ENCODE measurements at regions not wholly inside any gene's neighbourhood (a gene's known extent, or its start where the extent isn't known, plus 50 kb on each side); places are given as distances from the start of the nearest gene placed in this dataset.

GRCh38 chr10:44201011-44201410, 183.9 kb downstream of the CXCL12 start:
- no CpG with 5 or more reads among the region's 6 CpGs for WGBS, 2 donors (ENCODE audit: extremely low coverage in 2 of 2, insufficient read length in 2 of 2, insufficient replicate concordance in 1 of 2)
- H3K18ac ChIP-seq (ENCODE audit: low read length) = no peak overlapping the region
- no peaks in the 10 kb centered on the region for H3K27me3 ChIP-seq (ENCODE audit: control insufficient read depth in 3 of 3, insufficient read depth in 3 of 3, low read depth in 1 of 3, low read length in 3 of 3)
- peaks cover 0 to 2% of the 10 kb centered on the region in 2 donors for H3K9me3 ChIP-seq (replicated peaks in 1 of 2; ENCODE audit: control insufficient read depth in 2 of 2, insufficient read depth in 1 of 2, low read depth in 1 of 2, low read length in 2 of 2)
- H3K23ac ChIP-seq (ENCODE audit: low read depth, low read length, poor library complexity) = no peak overlapping the region
- no peak overlapping the region for H3K9ac ChIP-seq (ENCODE audit: low read depth, low read length, poor library complexity)
- H4K8ac ChIP-seq (ENCODE audit: low read depth, low read length) = no peak overlapping the region
- H2AFZ ChIP-seq (ENCODE audit: low read length) = no peak overlapping the region
- H3K4me1 ChIP-seq (ENCODE audit: control insufficient read depth in 2 of 2, insufficient read depth in 1 of 2, low read depth in 1 of 2, low read length in 2 of 2) = peaks cover 0 to 4% of the 10 kb centered on the region in 2 donors
- no peak overlapping the region for H2AK5ac ChIP-seq (ENCODE audit: low read depth, low read length)
- no peak overlapping the region for H2BK5ac ChIP-seq (ENCODE audit: low read length)
- no peak overlapping the region for H3K4ac ChIP-seq (ENCODE audit: low read length)
- H3K79me1 ChIP-seq (ENCODE audit: low read depth, low read length) = no peaks in the 10 kb centered on the region
- H3K4me2 ChIP-seq (ENCODE audit: insufficient read depth, low read length, poor library complexity, severe bottlenecking) = no peak overlapping the region
- H3K27ac ChIP-seq (replicated peaks; ENCODE audit: low read length) = no peak overlapping the region
- no peak overlapping the region for H3K14ac ChIP-seq (ENCODE audit: low read length)
- DNase-seq (ENCODE audit: low spot score) = no peak
- no peak overlapping the region for H4K91ac ChIP-seq (ENCODE audit: low read depth, low read length, poor library complexity)
- no peaks in the 10 kb centered on the region for H3K36me3 ChIP-seq (replicated peaks in 1 of 2; ENCODE audit: control insufficient read depth in 2 of 2, insufficient read depth in 2 of 2, low read length in 2 of 2)
- no peak overlapping the region for H3K4me3 ChIP-seq (ENCODE audit: low read length in 2 of 2)
- no peak overlapping the region for H2BK12ac ChIP-seq (ENCODE audit: low read length)
- no peak overlapping the region for H2BK120ac ChIP-seq (ENCODE audit: low read depth, low read length)
- H2BK15ac ChIP-seq (ENCODE audit: low read length) = no peak overlapping the region

DNA sequence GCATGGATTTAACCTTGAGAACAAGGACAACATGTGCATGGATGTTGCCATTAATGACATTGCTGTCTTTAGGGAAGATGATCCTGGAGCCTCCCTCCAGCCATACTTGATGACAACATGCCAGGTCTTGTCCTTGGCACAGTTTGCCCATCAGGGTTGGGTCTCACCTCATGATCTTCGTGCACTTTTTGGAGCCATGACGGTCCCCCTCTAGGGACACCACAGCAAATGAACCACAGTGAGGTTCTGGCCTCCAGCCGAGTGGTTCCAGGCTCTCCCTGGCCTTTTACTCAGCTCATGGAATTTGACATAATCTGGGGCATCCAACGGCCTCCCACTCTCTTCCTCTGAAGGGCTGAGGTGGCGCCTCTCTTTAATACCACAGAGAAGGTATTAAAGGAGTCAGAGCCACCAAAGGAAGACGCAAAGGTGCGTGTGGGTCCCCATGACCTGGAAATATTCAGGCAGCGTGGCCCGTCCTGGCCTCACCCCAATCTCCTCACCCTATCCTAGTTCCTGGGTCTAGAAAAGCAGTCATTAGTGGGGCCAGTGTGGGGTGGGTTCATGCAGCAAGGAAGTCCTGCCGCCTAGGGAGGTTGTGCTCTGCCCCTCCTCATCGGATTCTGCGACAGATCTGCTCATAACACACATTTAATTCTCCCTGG, 184.8 kb downstream of the CXCL12 start:
- H4K8ac ChIP-seq (ENCODE audit: low read depth, low read length) = no peak overlapping the region
- H3K9me3 ChIP-seq (replicated peaks in 1 of 2; ENCODE audit: control insufficient read depth in 2 of 2, insufficient read depth in 1 of 2, low read depth in 1 of 2, low read length in 2 of 2) = peaks cover 0 to 2% of the 10 kb centered on the region in 2 donors
- H2BK15ac ChIP-seq (ENCODE audit: low read length) = no peak overlapping the region
- no peak overlapping the region for H3K4ac ChIP-seq (ENCODE audit: low read length)
- H2BK12ac ChIP-seq (ENCODE audit: low read length) = no peak overlapping the region
- H3K18ac ChIP-seq (ENCODE audit: low read length) = no peak overlapping the region
- no peak for DNase-seq (ENCODE audit: low spot score)
- H3K4me1 ChIP-seq (ENCODE audit: control insufficient read depth in 2 of 2, insufficient read depth in 1 of 2, low read depth in 1 of 2, low read length in 2 of 2) = peaks cover 0 to 2% of the 10 kb centered on the region in 2 donors
- no peak overlapping the region for H3K27ac ChIP-seq (replicated peaks; ENCODE audit: low read length)
- H3K79me1 ChIP-seq (ENCODE audit: low read depth, low read length) = no peaks in the 10 kb centered on the region
- H3K23ac ChIP-seq (ENCODE audit: low read depth, low read length, poor library complexity) = no peak overlapping the region
- H2BK120ac ChIP-seq (ENCODE audit: low read depth, low read length) = no peak overlapping the region
- no peaks in the 10 kb centered on the region for H3K36me3 ChIP-seq (replicated peaks in 1 of 2; ENCODE audit: control insufficient read depth in 2 of 2, insufficient read depth in 2 of 2, low read length in 2 of 2)
- no peaks in the 10 kb centered on the region for H3K27me3 ChIP-seq (ENCODE audit: control insufficient read depth in 3 of 3, insufficient read depth in 3 of 3, low read depth in 1 of 3, low read length in 3 of 3)
- no peak overlapping the region for H3K14ac ChIP-seq (ENCODE audit: low read length)
- no peak overlapping the region for H4K91ac ChIP-seq (ENCODE audit: low read depth, low read length, poor library complexity)
- WGBS, 2 donors (ENCODE audit: extremely low coverage in 2 of 2, insufficient read length in 2 of 2, insufficient replicate concordance in 1 of 2) = no CpG with 5 or more reads among the region's 12 CpGs
- no peak overlapping the region for H2BK5ac ChIP-seq (ENCODE audit: low read length)
- H2AK5ac ChIP-seq (ENCODE audit: low read depth, low read length) = no peak overlapping the region
- H3K9ac ChIP-seq (ENCODE audit: low read depth, low read length, poor library complexity) = no peak overlapping the region
- no peak overlapping the region for H2AFZ ChIP-seq (ENCODE audit: low read length)
- H3K4me3 ChIP-seq (ENCODE audit: low read length in 2 of 2) = no peak overlapping the region
- no peak overlapping the region for H3K4me2 ChIP-seq (ENCODE audit: insufficient read depth, low read length, poor library complexity, severe bottlenecking)

GRCh38 chr10:44199267-44199666, 185.6 kb downstream of the CXCL12 start:
- no peak overlapping the region for H3K18ac ChIP-seq (ENCODE audit: low read length)
- no CpG with 5 or more reads among the region's 3 CpGs for WGBS, 2 donors (ENCODE audit: extremely low coverage in 2 of 2, insufficient read length in 2 of 2, insufficient replicate concordance in 1 of 2)
- no peaks in the 10 kb centered on the region for H3K79me1 ChIP-seq (ENCODE audit: low read depth, low read length)
- H3K9ac ChIP-seq (ENCODE audit: low read depth, low read length, poor library complexity) = no peak overlapping the region
- H2BK12ac ChIP-seq (ENCODE audit: low read length) = no peak overlapping the region
- no peaks in the 10 kb centered on the region for H3K36me3 ChIP-seq (replicated peaks in 1 of 2; ENCODE audit: control insufficient read depth in 2 of 2, insufficient read depth in 2 of 2, low read length in 2 of 2)
- H2BK120ac ChIP-seq (ENCODE audit: low read depth, low read length) = no peak overlapping the region
- H3K4me2 ChIP-seq (ENCODE audit: insufficient read depth, low read length, poor library complexity, severe bottlenecking) = no peak overlapping the region
- H3K23ac ChIP-seq (ENCODE audit: low read depth, low read length, poor library complexity) = no peak overlapping the region
- no peak overlapping the region for H3K27ac ChIP-seq (replicated peaks; ENCODE audit: low read length)
- H2AK5ac ChIP-seq (ENCODE audit: low read depth, low read length) = no peak overlapping the region
- no peak overlapping the region for H2AFZ ChIP-seq (ENCODE audit: low read length)
- H2BK5ac ChIP-seq (ENCODE audit: low read length) = no peak overlapping the region
- H3K4me1 ChIP-seq (ENCODE audit: control insufficient read depth in 2 of 2, insufficient read depth in 1 of 2, low read depth in 1 of 2, low read length in 2 of 2) = peaks cover 0 to 1% of the 10 kb centered on the region in 2 donors
- H3K9me3 ChIP-seq (replicated peaks in 1 of 2; ENCODE audit: control insufficient read depth in 2 of 2, insufficient read depth in 1 of 2, low read depth in 1 of 2, low read length in 2 of 2) = peaks cover 0 to 2% of the 10 kb centered on the region in 2 donors
- no peak overlapping the region for H4K91ac ChIP-seq (ENCODE audit: low read depth, low read length, poor library complexity)
- H4K8ac ChIP-seq (ENCODE audit: low read depth, low read length) = no peak overlapping the region
- no peak overlapping the region for H3K14ac ChIP-seq (ENCODE audit: low read length)
- DNase-seq (ENCODE audit: low spot score) = no peak
- no peak overlapping the region for H3K4me3 ChIP-seq (ENCODE audit: low read length in 2 of 2)
- no peak overlapping the region for H2BK15ac ChIP-seq (ENCODE audit: low read length)
- H3K4ac ChIP-seq (ENCODE audit: low read length) = no peak overlapping the region
- H3K27me3 ChIP-seq (ENCODE audit: control insufficient read depth in 3 of 3, insufficient read depth in 3 of 3, low read depth in 1 of 3, low read length in 3 of 3) = no peaks in the 10 kb centered on the region

DNA sequence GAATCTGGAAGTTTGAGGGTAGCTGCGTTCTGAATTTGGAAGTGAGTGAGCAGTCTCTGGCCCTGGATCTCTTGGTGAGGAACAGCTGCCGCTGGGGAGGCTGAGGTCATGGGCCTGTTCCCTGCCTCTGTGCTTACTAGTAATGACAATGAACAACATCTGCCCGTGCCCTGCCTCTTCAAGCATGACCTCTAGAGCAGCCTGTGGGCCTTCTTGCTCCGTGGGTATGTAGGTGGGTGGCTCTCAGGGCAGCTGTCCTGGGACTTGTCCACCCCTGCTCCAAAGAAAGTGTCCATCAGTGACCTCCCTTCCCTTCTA, 186.2 kb downstream of the CXCL12 start:
- Histone ChIP-seq H4K91ac (ENCODE audit: low read depth, low read length, poor library complexity) (no peak overlapping the region), H3K4me3 (ENCODE audit: low read length in 2 of 2) (no peak overlapping the region), H3K4ac (ENCODE audit: low read length) (no peak overlapping the region), H2AFZ (ENCODE audit: low read length) (no peak overlapping the region), H4K8ac (ENCODE audit: low read depth, low read length) (no peak overlapping the region), H3K9ac (ENCODE audit: low read depth, low read length, poor library complexity) (no peak overlapping the region), H3K4me1 (ENCODE audit: control insufficient read depth in 2 of 2, insufficient read depth in 1 of 2, low read depth in 1 of 2, low read length in 2 of 2) (peaks cover 0 to 1% of the 10 kb centered on the region in 2 donors), H2BK5ac (ENCODE audit: low read length) (no peak overlapping the region), H3K36me3 (replicated peaks in 1 of 2; ENCODE audit: control insufficient read depth in 2 of 2, insufficient read depth in 2 of 2, low read length in 2 of 2) (no peaks in the 10 kb centered on the region), H2BK12ac (ENCODE audit: low read length) (no peak overlapping the region), H2BK120ac (ENCODE audit: low read depth, low read length) (no peak overlapping the region), H3K4me2 (ENCODE audit: insufficient read depth, low read length, poor library complexity, severe bottlenecking) (no peak overlapping the region), H3K27ac (replicated peaks; ENCODE audit: low read length) (no peak overlapping the region), H2BK15ac (ENCODE audit: low read length) (no peak overlapping the region), H3K9me3 (replicated peaks in 1 of 2; ENCODE audit: control insufficient read depth in 2 of 2, insufficient read depth in 1 of 2, low read depth in 1 of 2, low read length in 2 of 2) (peaks cover 0 to 2% of the 10 kb centered on the region in 2 donors), H3K14ac (ENCODE audit: low read length) (no peak overlapping the region), H3K18ac (ENCODE audit: low read length) (no peak overlapping the region), H3K23ac (ENCODE audit: low read depth, low read length, poor library complexity) (no peak overlapping the region), H3K79me1 (ENCODE audit: low read depth, low read length) (no peaks in the 10 kb centered on the region), H2AK5ac (ENCODE audit: low read depth, low read length) (no peak overlapping the region), H3K27me3 (ENCODE audit: control insufficient read depth in 3 of 3, insufficient read depth in 3 of 3, low read depth in 1 of 3, low read length in 3 of 3) (no peaks in the 10 kb centered on the region)
- no CpG with 5 or more reads among the region's 4 CpGs for WGBS, 2 donors (ENCODE audit: extremely low coverage in 2 of 2, insufficient read length in 2 of 2, insufficient replicate concordance in 1 of 2)
- no peak for DNase-seq (ENCODE audit: low spot score)
